C4-2B (cell line): ENCODE measurements at regions not wholly inside any gene's neighbourhood (a gene's known extent, or its start where the extent isn't known, plus 50 kb on each side); places are given as distances from the start of the nearest gene placed in this dataset.
"Not testable (repeated sequence)": the region's sequence is repeated elsewhere in the genome, so short reads cannot be mapped to it uniquely, and the experiment has no call there.

ENCODE experiments used
- H3K27ac ChIP-seq: fragments of 450-650 bp; 2 replicates; pipeline ENCODE4 v1.5.1; 2017
- CTCF ChIP-seq: fragments of 450-650 bp; conservative IDR thresholded peaks from 2 replicates; pipeline ENCODE4 v1.5.1; 2017; ENCODE audit warnings: mild to moderate bottlenecking
- ZFX ChIP-seq: fragments of 450-650 bp; IDR thresholded peaks from 2 replicates; pipeline ENCODE4 v1.6.1; 2017

- no peak overlapping the region for H3K27ac ChIP-seq
- TF ChIP-seq CTCF (no peak), ZFX (no peak)
Observed at GRCh38 chr7:85336086-85336485, 149.2 kb upstream of the SEMA3D start.

GRCh38 chr7:85335113-85335512, 148.3 kb upstream of the SEMA3D start:
- H3K27ac ChIP-seq, result not testable (repeated sequence)

GRCh38 chr7:85328456-85328998, 141.7 kb upstream of the SEMA3D start:
- TF ChIP-seq ZFX, result no peak
- TF ChIP-seq CTCF, result no peak
- H3K27ac ChIP-seq, result no peak overlapping the region

- no peak for TF ChIP-seq CTCF
- no peak for TF ChIP-seq ZFX
- no peak overlapping the region for H3K27ac ChIP-seq
Observed at GRCh38 chr7:85324145-85324799, 137.4 kb upstream of the SEMA3D start.

- H3K27ac ChIP-seq, result no peak overlapping the region
- TF ChIP-seq CTCF (no peak), ZFX (no peak)
Observed at GRCh38 chr7:85322252-85322651, 135.4 kb upstream of the SEMA3D start.

- no peak overlapping the region for H3K27ac ChIP-seq
- TF ChIP-seq CTCF (no peak), ZFX (no peak)
Observed at GRCh38 chr7:85320699-85321476, 134.0 kb upstream of the SEMA3D start.

GRCh38 chr7:85316489-85316888, 129.6 kb upstream of the SEMA3D start:
- no peak for TF ChIP-seq CTCF
- no peak for TF ChIP-seq ZFX
- H3K27ac ChIP-seq, result no peak overlapping the region

- H3K27ac ChIP-seq, result no peak overlapping the region
- no peak for TF ChIP-seq CTCF
Observed at GRCh38 chr7:85310301-85310700, 123.4 kb upstream of the SEMA3D start.
